ENCODE measurements at regions not wholly inside any gene's neighbourhood (a gene's known extent, or its start where the extent isn't known, plus 50 kb on each side); places are given as distances from the start of the nearest gene placed in this dataset.

GRCh38 chr11:13782390-13783075, 114.1 kb downstream of the FAR1 start:
- TF ChIP-seq CTCF (conservative IDR thresholded peaks at IDR 0.05; ENCODE audit: low read depth, low read length): no peak
- no peak for TF ChIP-seq EZH2 (IDR thresholded peaks at IDR 0.05; ENCODE audit: low read length, unreplicated experiment)

All from PC-3 (cell line).